HUES64 (cell line): ENCODE measurements at regions not wholly inside any gene's neighbourhood (a gene's known extent, or its start where the extent isn't known, plus 50 kb on each side); places are given as distances from the start of the nearest gene placed in this dataset.
"Not testable (repeated sequence)": the region's sequence is repeated elsewhere in the genome, so short reads cannot be mapped to it uniquely, and the experiment has no call there.

ENCODE experiments used
- H3K27ac ChIP-seq: 2 replicates; pipeline ENCODE4 v1.7.0; 2013; ENCODE audit warnings: low read depth, low read length, inconsistent platforms
- H3K27me3 ChIP-seq: 2 replicates; pipeline ENCODE4 v1.6.1; 2013; ENCODE audit warnings: mild to moderate bottlenecking, low read length; ENCODE audit not compliant: insufficient read depth
- H3K36me3 ChIP-seq: 2 replicates; pipeline ENCODE4 v1.6.1; 2013; ENCODE audit warnings: mild to moderate bottlenecking, low read length; ENCODE audit not compliant: insufficient read depth
- H3K4me1 ChIP-seq: 2 replicates; pipeline ENCODE4 v1.6.1; 2013; ENCODE audit warnings: mild to moderate bottlenecking, low read length, moderate library complexity; ENCODE audit not compliant: insufficient read depth
- H3K4me3 ChIP-seq: 2 replicates; pipeline ENCODE4 v1.5.1; 2013; ENCODE audit warnings: mild to moderate bottlenecking, low read length, moderate library complexity
- H3K9ac ChIP-seq: 2 replicates; pipeline ENCODE4 v1.6.1; 2013; ENCODE audit warnings: mild to moderate bottlenecking, low read depth, low read length
- H3K9me3 ChIP-seq: 2 replicates; pipeline ENCODE4 v1.6.1; 2013; ENCODE audit warnings: low read depth, low read length; ENCODE audit not compliant: insufficient read depth
- WGBS: fragments of 150-250, 120-280 bp; methylation state at CpG from one replicate; pipeline ENCODE4 v1.1.7; 2013; ENCODE audit warnings: missing lambda C conversion rate; 5-methylcytosine and 5-hydroxymethylcytosine counted together

- Histone ChIP-seq H3K9me3 (no peaks in the 10 kb centered on the region), H3K27ac (no peak overlapping the region), H3K4me1 (0 out of 2 replicates have a peak, but pooled peaks cover 4% of the 10 kb centered on the region), H3K4me3 (no peak overlapping the region), H3K27me3 (no peaks in the 10 kb centered on the region), H3K36me3 (no peaks in the 10 kb centered on the region), H3K9ac (no peak overlapping the region)
- WGBS = 94% methylated on average over 5 of the region's 5 CpGs
Measured at GRCh38 chr17:71553381-71553780, 567.4 kb upstream of the SOX9 start.

- no peak overlapping the region for H3K9ac ChIP-seq
- no peak overlapping the region for H3K4me3 ChIP-seq
- H3K27me3 ChIP-seq = no peaks in the 10 kb centered on the region
- 96% methylated on average over 6 of the region's 6 CpGs for WGBS
- no peaks in the 10 kb centered on the region for H3K36me3 ChIP-seq
- no peaks in the 10 kb centered on the region for H3K4me1 ChIP-seq
- H3K27ac ChIP-seq = no peak overlapping the region
- H3K9me3 ChIP-seq = no peaks in the 10 kb centered on the region
Measured at GRCh38 chr17:71558901-71559300, 561.9 kb upstream of the SOX9 start.

DNA sequence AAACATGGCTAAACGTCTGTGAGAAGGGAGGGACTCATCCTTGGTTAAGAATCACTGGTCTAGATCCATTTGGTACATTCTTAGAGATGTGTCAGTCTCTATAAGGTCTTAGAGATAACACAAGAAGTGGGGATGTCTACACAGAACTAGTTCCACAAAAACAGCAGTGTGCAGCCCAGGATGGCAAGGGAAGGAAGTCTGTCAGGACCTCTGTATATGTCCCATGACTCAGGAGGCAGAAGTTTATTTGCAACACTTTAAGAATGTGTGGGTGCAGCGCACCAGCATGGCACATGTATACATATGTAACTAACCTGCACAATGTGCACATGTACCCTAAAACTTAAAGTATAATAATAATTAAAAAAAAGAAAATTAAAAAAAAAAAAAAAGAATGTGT lies 548.5 kb upstream of the SOX9 start:
- Histone ChIP-seq H3K4me1 (no peaks in the 10 kb centered on the region), H3K27me3 (no peaks in the 10 kb centered on the region), H3K9me3 (no peaks in the 10 kb centered on the region), H3K27ac (no peak overlapping the region), H3K4me3 (no peak overlapping the region), H3K36me3 (no peaks in the 10 kb centered on the region), H3K9ac (no peak overlapping the region)
- 94% methylated on average over 1 of the region's 2 CpGs for WGBS

DNA sequence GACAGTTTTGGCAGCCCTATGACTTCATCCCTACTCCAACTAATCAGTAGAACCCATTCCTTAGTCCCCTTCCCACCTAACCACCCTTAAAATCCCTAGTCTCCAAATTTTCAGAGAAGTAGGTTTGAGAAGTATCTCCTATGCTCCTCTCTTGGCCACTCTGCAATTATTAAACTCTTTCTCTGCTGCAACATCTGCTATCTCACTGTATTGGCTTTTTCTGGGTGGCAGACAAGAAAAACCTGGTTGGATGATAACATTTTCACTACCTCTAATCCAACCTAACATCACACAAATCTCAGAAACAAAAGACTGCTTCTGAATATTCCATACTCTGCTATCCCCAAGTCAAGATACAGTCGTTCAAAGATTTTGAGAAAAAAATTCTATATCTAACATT lies 542.4 kb upstream of the SOX9 start:
- Histone ChIP-seq H3K36me3 (no peaks in the 10 kb centered on the region), H3K4me3 (no peak overlapping the region), H3K9ac (no peak overlapping the region), H3K4me1 (no peaks in the 10 kb centered on the region), H3K27ac (no peak overlapping the region), H3K27me3 (no peaks in the 10 kb centered on the region), H3K9me3 (peaks cover 9% of the 10 kb centered on the region)
- WGBS = 100% methylated on average over 1 of the region's 1 CpG

- H3K36me3 ChIP-seq = no peaks in the 10 kb centered on the region
- no peak overlapping the region for H3K4me3 ChIP-seq
- no peak overlapping the region for H3K9ac ChIP-seq
- H3K27ac ChIP-seq = no peak overlapping the region
- peaks cover 4% of the 10 kb centered on the region for H3K4me1 ChIP-seq
- H3K9me3 ChIP-seq = peaks cover 9% of the 10 kb centered on the region
- H3K27me3 ChIP-seq = no peaks in the 10 kb centered on the region
Measured at GRCh38 chr17:71580220-71580619, 540.6 kb upstream of the SOX9 start.

DNA sequence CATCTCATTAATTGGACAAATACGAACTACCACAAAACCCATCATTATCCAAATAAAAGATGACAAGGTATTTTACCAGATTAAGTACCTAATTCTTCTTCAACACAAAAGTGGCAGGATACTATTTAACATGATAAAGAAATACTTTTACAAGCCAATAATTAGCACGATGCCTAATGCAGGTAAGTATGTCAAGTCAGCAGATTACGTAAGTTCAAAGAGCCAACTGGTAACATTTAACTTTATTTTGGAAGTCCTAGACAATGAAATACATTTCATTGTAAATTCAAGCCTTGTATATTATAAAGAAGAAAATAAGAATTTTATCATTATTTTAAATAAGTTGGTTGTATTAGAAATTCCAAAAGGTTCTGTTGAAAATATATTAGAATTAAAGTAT lies 535.3 kb upstream of the SOX9 start:
- Histone ChIP-seq H3K4me1 (peaks cover 10% of the 10 kb centered on the region), H3K9me3 (no peaks in the 10 kb centered on the region), H3K36me3 (no peaks in the 10 kb centered on the region), H3K27me3 (no peaks in the 10 kb centered on the region), H3K27ac (no peak overlapping the region), H3K4me3 (no peak overlapping the region), H3K9ac (no peak overlapping the region)
- WGBS = 75% methylated on average over 2 of the region's 3 CpGs

GRCh38 chr17:71592431-71592830 lies 528.4 kb upstream of the SOX9 start:
- H3K4me1 ChIP-seq = no peaks in the 10 kb centered on the region
- no peak overlapping the region for H3K27ac ChIP-seq
- no peaks in the 10 kb centered on the region for H3K27me3 ChIP-seq
- H3K9ac ChIP-seq = no peak overlapping the region
- no peaks in the 10 kb centered on the region for H3K36me3 ChIP-seq
- H3K9me3 ChIP-seq = no peaks in the 10 kb centered on the region
- H3K4me3 ChIP-seq = no peak overlapping the region

DNA sequence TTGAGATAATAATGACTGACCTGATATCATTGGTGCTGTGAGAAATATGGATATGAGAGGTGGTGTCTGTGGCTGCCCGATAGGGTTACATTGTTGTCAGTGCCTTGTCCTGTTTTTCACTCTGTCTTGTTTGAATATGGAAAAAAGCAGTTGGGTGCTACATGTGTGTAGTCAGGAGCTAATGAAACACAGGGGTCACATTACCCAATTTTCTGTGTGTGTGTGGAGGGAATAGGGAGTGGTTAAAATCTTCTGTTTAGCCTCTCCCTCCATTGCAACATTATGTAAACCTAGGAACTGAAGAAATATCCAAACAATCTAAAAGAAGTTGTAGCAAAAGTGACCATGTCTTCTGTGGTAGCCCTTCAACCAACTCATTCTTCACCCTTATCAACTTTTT lies 527.7 kb upstream of the SOX9 start:
- Histone ChIP-seq H3K4me3 (no peak overlapping the region), H3K4me1 (no peaks in the 10 kb centered on the region), H3K9ac (no peak overlapping the region), H3K27ac (no peak overlapping the region), H3K9me3 (no peaks in the 10 kb centered on the region), H3K36me3 (no peaks in the 10 kb centered on the region), H3K27me3 (no peaks in the 10 kb centered on the region)
- WGBS = 87% methylated on average over 1 of the region's 1 CpG

- not testable (repeated sequence) for H3K9me3 ChIP-seq, H3K4me3 ChIP-seq, H3K27me3 ChIP-seq, H3K4me1 ChIP-seq, H3K9ac ChIP-seq, H3K27ac ChIP-seq, H3K36me3 ChIP-seq
- no CpG with 5 or more reads among the region's 1 CpG for WGBS
Measured at GRCh38 chr17:71599583-71599982, 521.2 kb upstream of the SOX9 start.

DNA sequence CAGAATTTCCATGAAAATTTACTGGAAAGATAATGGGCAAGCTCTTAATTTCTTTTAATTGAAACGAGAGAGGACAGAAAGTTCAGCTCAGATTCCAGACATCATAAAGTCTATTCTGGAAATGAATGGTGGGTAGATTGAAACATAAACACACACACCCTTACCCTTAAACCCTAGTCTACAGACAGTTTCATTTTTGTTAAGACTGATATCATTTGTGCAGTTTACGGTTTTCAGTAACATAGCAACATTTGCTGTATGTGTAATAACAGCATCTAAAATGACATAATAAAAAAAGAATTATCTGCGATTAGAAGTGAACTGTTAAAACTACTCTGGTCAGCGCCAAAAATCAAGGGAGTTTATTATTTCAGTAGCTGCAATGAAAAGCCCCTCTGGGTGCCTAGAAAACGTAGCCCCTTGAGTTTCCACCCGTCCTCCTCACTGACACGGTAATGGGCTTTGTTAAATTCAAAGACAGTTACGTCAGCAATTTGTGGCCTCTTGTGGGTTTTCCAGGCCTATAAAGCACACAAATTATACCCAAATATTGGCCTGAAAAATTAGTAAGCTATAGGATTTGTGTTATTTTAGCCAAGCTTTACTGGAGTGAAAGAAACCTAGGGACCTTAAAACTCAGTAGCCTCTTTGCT lies 520.6 kb upstream of the SOX9 start:
- no peak overlapping the region for H3K4me3 ChIP-seq
- H3K9ac ChIP-seq = no peak overlapping the region
- no peaks in the 10 kb centered on the region for H3K9me3 ChIP-seq
- WGBS = 95% methylated on average over 7 of the region's 8 CpGs
- H3K27me3 ChIP-seq = no peaks in the 10 kb centered on the region
- no peak overlapping the region for H3K27ac ChIP-seq
- no peaks in the 10 kb centered on the region for H3K36me3 ChIP-seq
- H3K4me1 ChIP-seq = no peaks in the 10 kb centered on the region

DNA sequence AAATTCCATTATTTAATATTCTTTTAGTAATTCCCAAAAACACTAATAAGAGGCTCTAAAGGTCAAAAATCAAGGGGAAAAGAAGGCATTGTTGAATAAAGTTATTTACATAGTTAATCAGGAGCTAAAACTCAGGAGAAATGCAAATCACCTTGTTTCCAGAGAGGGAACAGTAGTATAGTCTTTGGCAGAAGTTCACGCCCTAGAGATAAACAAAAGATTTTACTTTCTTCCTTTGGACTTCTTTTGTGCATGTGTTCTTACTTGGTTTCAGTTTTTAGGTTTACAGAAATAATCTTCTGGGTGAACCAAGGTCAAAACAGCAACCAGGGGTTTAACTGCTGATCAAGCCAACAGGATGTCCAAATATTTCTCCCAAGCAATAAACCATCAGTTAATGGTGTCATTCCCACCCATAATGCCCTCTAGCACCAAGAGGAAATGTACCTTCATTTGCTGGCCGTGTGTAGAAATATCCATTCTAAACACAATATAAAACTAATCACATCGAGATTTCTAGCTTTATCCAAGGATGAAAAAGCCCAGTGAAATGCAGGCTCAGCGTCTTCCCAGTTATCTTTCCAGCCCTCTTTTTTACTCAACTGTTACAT lies 518.8 kb upstream of the SOX9 start:
- Histone ChIP-seq H3K9ac (no peak overlapping the region), H3K36me3 (no peaks in the 10 kb centered on the region), H3K27me3 (no peaks in the 10 kb centered on the region), H3K27ac (no peak overlapping the region), H3K4me1 (no peaks in the 10 kb centered on the region), H3K9me3 (no peaks in the 10 kb centered on the region), H3K4me3 (no peak overlapping the region)
- WGBS = 96% methylated on average over 4 of the region's 4 CpGs

DNA sequence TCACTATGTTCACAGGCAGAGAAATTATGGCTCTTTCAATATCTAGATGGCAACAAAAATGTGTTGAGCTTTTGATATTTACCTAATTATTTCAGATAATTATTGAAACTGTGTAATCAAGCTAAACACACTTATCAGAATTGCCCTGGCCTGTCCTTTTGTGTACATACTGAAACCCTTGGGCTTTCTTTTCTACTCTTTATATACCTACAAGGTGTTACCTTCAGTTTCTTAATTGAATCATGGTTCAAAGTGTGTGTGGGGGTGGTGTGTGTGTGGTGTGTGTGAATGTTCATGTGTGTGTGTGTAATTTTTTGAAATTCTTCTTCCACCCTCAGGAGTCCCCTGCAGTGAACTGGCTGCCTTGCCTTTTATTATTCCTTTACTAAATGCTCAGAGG lies 506.8 kb upstream of the SOX9 start:
- no peak overlapping the region for H3K27ac ChIP-seq
- no peaks in the 10 kb centered on the region for H3K27me3 ChIP-seq
- H3K9me3 ChIP-seq = peaks cover 18% of the 10 kb centered on the region
- no peaks in the 10 kb centered on the region for H3K36me3 ChIP-seq
- no peaks in the 10 kb centered on the region for H3K4me1 ChIP-seq
- no peak overlapping the region for H3K4me3 ChIP-seq
- no peak overlapping the region for H3K9ac ChIP-seq
